ENCODE measurements at regions not wholly inside any gene's neighbourhood (a gene's known extent, or its start where the extent isn't known, plus 50 kb on each side); places are given as distances from the start of the nearest gene placed in this dataset. TPM values are rescaled to one million over a fixed set of nuclear protein-coding genes. Genes with fewer than 3 reads are reported as not detected.

GRCh38 chr7:120216947-120217346 is 56.0 kb upstream of the KCND2 start:
- Histone ChIP-seq H3K4me1 (no peaks in the 10 kb centered on the region), H3K9me3 (no peaks in the 10 kb centered on the region), H3K27me3 (no peaks in the 10 kb centered on the region), H3K4me3 (no peak overlapping the region), H3K27ac (no peak overlapping the region), H3K36me3 (no peaks in the 10 kb centered on the region)
- DNase-seq (ENCODE audit: extremely low spot score in 2 of 2): no peak
- intact Hi-C loops (cut with DNase I): no loop called here
- TF ChIP-seq CTCF (IDR thresholded peaks at IDR 0.05) (no peak), POLR2A (IDR thresholded peaks at IDR 0.05) (no peak), POLR2AphosphoS5 (IDR thresholded peaks at IDR 0.05; ENCODE audit: insufficient read depth in 1 of 2, low read depth in 1 of 2) (no peak)

- Histone ChIP-seq H3K4me3 (no peak overlapping the region), H3K9me3 (no peaks in the 10 kb centered on the region), H3K27me3 (no peaks in the 10 kb centered on the region), H3K36me3 (no peaks in the 10 kb centered on the region), H3K27ac (no peak overlapping the region), H3K4me1 (no peaks in the 10 kb centered on the region)
- intact Hi-C loops (cut with DNase I): no loop called here
- no peak for DNase-seq (ENCODE audit: extremely low spot score in 2 of 2)
- no peak for TF ChIP-seq POLR2AphosphoS5 (IDR thresholded peaks at IDR 0.05; ENCODE audit: insufficient read depth in 1 of 2, low read depth in 1 of 2)
- TF ChIP-seq CTCF (IDR thresholded peaks at IDR 0.05): no peak
- TF ChIP-seq POLR2A (IDR thresholded peaks at IDR 0.05): no peak
Measured at GRCh38 chr7:120218712-120219111, 54.3 kb upstream of the KCND2 start.

DNA sequence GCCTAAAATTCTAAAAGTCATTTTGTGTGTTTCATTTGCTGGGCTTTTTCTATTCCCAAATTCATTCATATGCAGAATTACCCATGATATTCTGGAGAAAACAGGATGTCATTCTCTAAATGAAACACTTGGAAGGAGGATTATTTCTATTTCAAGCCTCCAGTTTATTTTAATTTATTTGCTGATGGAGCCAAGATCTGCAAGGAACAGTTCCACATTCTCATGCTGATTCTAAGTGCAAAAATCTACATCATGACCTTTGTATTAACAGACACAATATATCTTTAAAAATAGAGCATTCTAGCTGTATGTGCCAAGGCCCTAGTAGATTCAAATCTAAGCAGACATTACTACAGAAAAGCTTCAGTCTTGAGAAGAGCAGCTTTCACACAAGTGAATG is 51.3 kb upstream of the KCND2 start:
- Histone ChIP-seq H3K4me3 (no peak overlapping the region), H3K27me3 (no peaks in the 10 kb centered on the region), H3K4me1 (no peaks in the 10 kb centered on the region), H3K9me3 (no peaks in the 10 kb centered on the region), H3K36me3 (no peaks in the 10 kb centered on the region), H3K27ac (no peak overlapping the region)
- no peak for DNase-seq (ENCODE audit: extremely low spot score in 2 of 2)
- intact Hi-C loops (cut with DNase I): no loop called here
- no peak for TF ChIP-seq POLR2A (IDR thresholded peaks at IDR 0.05)
- no peak for TF ChIP-seq POLR2AphosphoS5 (IDR thresholded peaks at IDR 0.05; ENCODE audit: insufficient read depth in 1 of 2, low read depth in 1 of 2)
- no peak for TF ChIP-seq CTCF (IDR thresholded peaks at IDR 0.05)

Small RNAs in the stretch of these regions (small RNA-seq; reads per million reads assigned to genes)
- not detected for gene RNU1-29P

Measured in vagina (tissue), 2 donors.